Trophoblast cell (in vitro differentiated cells and primary cell): ENCODE measurements at regions not wholly inside any gene's neighbourhood (a gene's known extent, or its start where the extent isn't known, plus 50 kb on each side); places are given as distances from the start of the nearest gene placed in this dataset.

Source experiments
- DNase-seq, 2 donors: peaks; one replicate each; pipeline ENCODE4 v3.0.0-alpha.2; 2016
- H2AFZ ChIP-seq: 2 replicates; pipeline ENCODE4 v1.6.1; 2013; ENCODE audit warnings: low read length, moderate library complexity, mild to moderate bottlenecking; ENCODE audit not compliant: insufficient read depth, poor library complexity
- H2AK5ac ChIP-seq: 2 replicates; pipeline ENCODE4 v1.6.1; 2013; ENCODE audit warnings: mild to moderate bottlenecking, low read length
- H2BK120ac ChIP-seq: 2 replicates; pipeline ENCODE4 v1.6.1; 2013; ENCODE audit warnings: low read length, mild to moderate bottlenecking, moderate library complexity; ENCODE audit not compliant: insufficient read depth, poor library complexity
- H2BK12ac ChIP-seq: 2 replicates; pipeline ENCODE4 v1.6.1; 2013; ENCODE audit warnings: mild to moderate bottlenecking, low read length, moderate library complexity
- H2BK5ac ChIP-seq: 2 replicates; pipeline ENCODE4 v1.6.1; 2013; ENCODE audit warnings: low read length, low read depth, moderate library complexity, mild to moderate bottlenecking; ENCODE audit not compliant: poor library complexity
- H3K14ac ChIP-seq: 2 replicates; pipeline ENCODE4 v1.6.1; 2013; ENCODE audit warnings: mild to moderate bottlenecking, low read length
- H3K18ac ChIP-seq: 2 replicates; pipeline ENCODE4 v1.6.1; 2013; ENCODE audit warnings: mild to moderate bottlenecking, low read length
- H3K23ac ChIP-seq: 2 replicates; pipeline ENCODE4 v1.6.1; 2013; ENCODE audit warnings: low read length
- H3K27ac ChIP-seq: 2 replicates; pipeline ENCODE4 v1.5.1; 2013; ENCODE audit warnings: low read depth, mild to moderate bottlenecking, inconsistent platforms, low read length, moderate library complexity
- H3K27me3 ChIP-seq: 2 replicates; pipeline ENCODE4 v1.6.1; 2013; ENCODE audit warnings: inconsistent platforms, mild to moderate bottlenecking, low read length, moderate library complexity; ENCODE audit not compliant: insufficient read depth
- H3K36me3 ChIP-seq, 2 experiments: 1 replicate in 1 of 2; 2 replicates in 1 of 2; pipeline ENCODE4 v1.6.1; 2013; ENCODE audit warnings: low read length in 2 of 2, mild to moderate bottlenecking in 2 of 2, moderate library complexity in 1 of 2; ENCODE audit not compliant: insufficient read depth in 2 of 2, control insufficient read depth in 1 of 2
- H3K4ac ChIP-seq: 2 replicates; pipeline ENCODE4 v1.6.1; 2013; ENCODE audit warnings: low read depth, mild to moderate bottlenecking, low read length, moderate library complexity
- H3K4me1 ChIP-seq, 2 experiments: 1 replicate in 1 of 2; 2 replicates in 1 of 2; pipeline ENCODE4 v1.6.1; 2013; ENCODE audit warnings: low read length in 2 of 2, mild to moderate bottlenecking in 2 of 2, moderate library complexity in 1 of 2; ENCODE audit not compliant: insufficient read depth in 2 of 2, control insufficient read depth in 1 of 2
- H3K4me2 ChIP-seq: 2 replicates; pipeline ENCODE4 v1.6.1; 2013; ENCODE audit warnings: inconsistent platforms, mild to moderate bottlenecking, low read length, moderate library complexity
- H3K4me3 ChIP-seq: 2 replicates; pipeline ENCODE4 v1.5.1; 2013; ENCODE audit warnings: mild to moderate bottlenecking, low read depth, low read length, inconsistent platforms
- H3K79me1 ChIP-seq: one replicate; pipeline ENCODE4 v1.6.1; 2013; ENCODE audit warnings: low read length
- H3K79me2 ChIP-seq: 2 replicates; pipeline ENCODE4 v1.6.1; 2013; ENCODE audit warnings: low read length, mild to moderate bottlenecking; ENCODE audit not compliant: control insufficient read depth, insufficient read depth, poor library complexity
- H3K9ac ChIP-seq: 2 replicates; pipeline ENCODE4 v1.6.1; 2013; ENCODE audit warnings: mild to moderate bottlenecking, low read length
- H3K9me3 ChIP-seq: 2 replicates; pipeline ENCODE4 v1.6.1; 2013; ENCODE audit warnings: low read depth, mild to moderate bottlenecking, control low read depth, inconsistent platforms, low read length; ENCODE audit not compliant: insufficient read depth
- H4K12ac ChIP-seq: 2 replicates; pipeline ENCODE4 v1.6.1; 2013; ENCODE audit warnings: low read depth, mild to moderate bottlenecking, low read length, moderate library complexity
- H4K8ac ChIP-seq: 2 replicates; pipeline ENCODE4 v1.6.1; 2013; ENCODE audit warnings: low read depth, mild to moderate bottlenecking, low read length, moderate library complexity
- H4K91ac ChIP-seq: one replicate; pipeline ENCODE4 v1.6.1; 2013; ENCODE audit warnings: low read depth, mild to moderate bottlenecking, low read length, moderate library complexity
- WGBS: extraction: QIAGEN DNeasy Blood & Tissue Kit; methylation state at CpG from one replicate; pipeline ENCODE4 v1.1.7; 2013; ENCODE audit warnings: missing lambda C conversion rate; ENCODE audit not compliant: insufficient read length, insufficient coverage; ENCODE audit errors: extremely low coverage; 5-methylcytosine and 5-hydroxymethylcytosine counted together

DNA sequence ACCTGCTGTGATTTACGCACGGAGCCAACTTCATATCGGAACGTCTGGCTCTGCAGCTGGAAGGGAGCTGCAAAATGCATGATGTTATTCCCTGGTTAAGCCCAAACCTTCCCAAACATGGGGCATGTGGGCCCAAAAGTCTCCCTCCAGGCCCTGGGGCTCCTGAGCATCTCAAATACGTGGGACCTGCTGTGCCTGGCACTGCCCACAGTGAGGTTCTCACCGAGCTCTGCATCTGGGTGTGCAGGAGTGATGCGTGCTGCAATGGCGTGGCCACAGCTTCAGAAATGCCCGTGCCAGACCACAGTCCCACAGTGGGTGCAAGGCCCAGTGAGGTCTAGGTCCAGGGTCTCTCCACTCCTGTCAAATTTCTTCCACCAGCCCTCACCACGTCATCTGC, 503.3 kb downstream of the EIPR1 start:
- H3K9ac ChIP-seq: no peak overlapping the region
- H3K14ac ChIP-seq: no peak overlapping the region
- no peaks in the 10 kb centered on the region for H3K4me1 ChIP-seq
- H2AK5ac ChIP-seq: no peak overlapping the region
- H3K18ac ChIP-seq: no peak overlapping the region
- no peak overlapping the region for H2BK120ac ChIP-seq
- H3K4me2 ChIP-seq: no peak overlapping the region
- H3K9me3 ChIP-seq: peaks cover 12% of the 10 kb centered on the region
- no peak overlapping the region for H2BK5ac ChIP-seq
- no peaks in the 10 kb centered on the region for H3K36me3 ChIP-seq
- DNase-seq: no peak
- H3K27ac ChIP-seq: no peak overlapping the region
- H3K27me3 ChIP-seq: no peaks in the 10 kb centered on the region
- no peak overlapping the region for H3K4ac ChIP-seq
- no peaks in the 10 kb centered on the region for H3K79me1 ChIP-seq
- no peaks in the 10 kb centered on the region for H3K79me2 ChIP-seq
- H2BK12ac ChIP-seq: no peak overlapping the region
- no peak overlapping the region for H3K23ac ChIP-seq
- no CpG with 5 or more reads among the region's 10 CpGs for WGBS
- H4K91ac ChIP-seq: no peak overlapping the region
- H2AFZ ChIP-seq: no peak overlapping the region
- no peak overlapping the region for H4K8ac ChIP-seq
- no peak overlapping the region for H3K4me3 ChIP-seq
- no peak overlapping the region for H4K12ac ChIP-seq

DNA sequence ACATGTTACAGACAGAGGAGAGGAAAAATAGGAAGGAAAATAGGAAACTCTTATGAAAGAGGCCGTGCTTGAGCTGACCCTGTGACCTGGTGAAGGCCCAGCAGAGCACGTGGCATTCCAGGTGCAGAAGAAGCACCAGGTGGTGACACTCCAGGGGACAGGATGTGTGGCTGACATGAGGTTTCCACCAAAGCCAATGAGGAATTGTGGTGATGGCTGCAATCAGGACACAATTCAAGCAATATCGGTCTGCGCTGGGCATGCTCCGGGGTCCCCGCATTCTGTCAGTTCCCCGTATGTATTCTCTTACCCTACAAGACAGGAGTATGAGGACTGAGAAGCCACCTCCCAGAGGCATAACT, 504.2 kb downstream of the EIPR1 start:
- Histone ChIP-seq H3K14ac (no peak overlapping the region), H3K23ac (no peak overlapping the region), H2BK120ac (no peak overlapping the region), H2AFZ (no peak overlapping the region), H2BK12ac (no peak overlapping the region), H3K4me2 (no peak overlapping the region), H3K79me2 (no peaks in the 10 kb centered on the region), H4K91ac (no peak overlapping the region), H4K8ac (no peak overlapping the region), H4K12ac (no peak overlapping the region), H3K18ac (no peak overlapping the region), H3K9me3 (peaks cover 12% of the 10 kb centered on the region), H3K79me1 (no peaks in the 10 kb centered on the region), H2AK5ac (no peak overlapping the region), H3K4me1 (no peaks in the 10 kb centered on the region), H3K9ac (no peak overlapping the region), H2BK5ac (no peak overlapping the region), H3K27ac (no peak overlapping the region), H3K4me3 (no peak overlapping the region), H3K4ac (no peak overlapping the region), H3K27me3 (no peaks in the 10 kb centered on the region), H3K36me3 (no peaks in the 10 kb centered on the region)
- WGBS: no CpG with 5 or more reads among the region's 7 CpGs
- DNase-seq: no peak

- WGBS: no CpG with 5 or more reads among the region's 3 CpGs
- Histone ChIP-seq H3K9me3 (peaks cover 8% of the 10 kb centered on the region), H2AFZ (no peak overlapping the region)
These were observed 504.7 kb downstream of the EIPR1 start for GRCh38 chr2:2872713-2873449.

GRCh38 chr2:2872309-2872617, 505.4 kb downstream of the EIPR1 start:
- H4K8ac ChIP-seq: no peak overlapping the region
- no peak overlapping the region for H2BK12ac ChIP-seq
- no peak overlapping the region for H3K4me3 ChIP-seq
- H2BK5ac ChIP-seq: no peak overlapping the region
- DNase-seq: no peak
- H2AFZ ChIP-seq: no peak overlapping the region
- H3K4me2 ChIP-seq: no peak overlapping the region
- no peak overlapping the region for H4K12ac ChIP-seq
- H3K9ac ChIP-seq: peak overlapping the region; percentile 15
- no peak overlapping the region for H3K27ac ChIP-seq
- H3K79me2 ChIP-seq: no peaks in the 10 kb centered on the region
- WGBS: no CpG with 5 or more reads among the region's 15 CpGs
- no peak overlapping the region for H3K18ac ChIP-seq
- no peak overlapping the region for H3K23ac ChIP-seq
- no peak overlapping the region for H2AK5ac ChIP-seq
- H2BK120ac ChIP-seq: no peak overlapping the region
- no peak overlapping the region for H3K14ac ChIP-seq
- H3K36me3 ChIP-seq: no peaks in the 10 kb centered on the region
- H3K9me3 ChIP-seq: peaks cover 4% of the 10 kb centered on the region
- no peak overlapping the region for H4K91ac ChIP-seq
- no peaks in the 10 kb centered on the region for H3K27me3 ChIP-seq
- H3K79me1 ChIP-seq: no peaks in the 10 kb centered on the region
- no peak overlapping the region for H3K4ac ChIP-seq
- H3K4me1 ChIP-seq: no peaks in the 10 kb centered on the region

More at GRCh38 chr2:2872713-2873449, 504.7 kb downstream of the EIPR1 start:
- no peak overlapping the region for H2BK120ac ChIP-seq
- H3K79me2 ChIP-seq: no peaks in the 10 kb centered on the region
- no peak overlapping the region for H2BK12ac ChIP-seq
- no peaks in the 10 kb centered on the region for H3K79me1 ChIP-seq
- H4K12ac ChIP-seq: no peak overlapping the region
- H3K14ac ChIP-seq: no peak overlapping the region
- peak overlapping the region; percentile 10 for H3K4me3 ChIP-seq
- no peaks in the 10 kb centered on the region for H3K4me1 ChIP-seq
- no peak overlapping the region for H2AK5ac ChIP-seq
- H3K4ac ChIP-seq: no peak overlapping the region
- no peaks in the 10 kb centered on the region for H3K27me3 ChIP-seq
- no peak for DNase-seq
- no peak overlapping the region for H3K9ac ChIP-seq
- no peak overlapping the region for H3K23ac ChIP-seq
- H3K27ac ChIP-seq: no peak overlapping the region
- H3K36me3 ChIP-seq: no peaks in the 10 kb centered on the region
- no peak overlapping the region for H4K91ac ChIP-seq
- no peak overlapping the region for H3K18ac ChIP-seq
- no peak overlapping the region for H2BK5ac ChIP-seq
- no peak overlapping the region for H3K4me2 ChIP-seq
- H4K8ac ChIP-seq: no peak overlapping the region
